ENCODE measurements at regions not wholly inside any gene's neighbourhood (a gene's known extent, or its start where the extent isn't known, plus 50 kb on each side); places are given as distances from the start of the nearest gene placed in this dataset.

- peaks cover 8% of the 10 kb centered on the region for H3K4me1 ChIP-seq
- intact Hi-C loops (cut with DNase I; ENCODE audit: low total_unique reads): no loop called here
- DNase-seq: no peak
- H3K4me3 ChIP-seq: no peak overlapping the region
- 75 to 78% methylated on average over 2 of the region's 2 CpGs for WGBS, 2 donors
- H3K9me3 ChIP-seq: no peaks in the 10 kb centered on the region
- no peak for TF ChIP-seq CTCF (IDR thresholded peaks at IDR 0.05)
- TF ChIP-seq POLR2A (IDR thresholded peaks at IDR 0.05): no peak
- no peaks in the 10 kb centered on the region for H3K27me3 ChIP-seq
- no peaks in the 10 kb centered on the region for H3K36me3 ChIP-seq (ENCODE audit: low read depth, missing control alignments)
- no peak overlapping the region for H3K27ac ChIP-seq
Observed at GRCh38 chr1:226487921-226488320, 60.6 kb upstream of the STUM start.

- Histone ChIP-seq H3K4me3 (no peak overlapping the region), H3K4me1 (peaks cover 8% of the 10 kb centered on the region), H3K27ac (no peak overlapping the region), H3K27me3 (no peaks in the 10 kb centered on the region), H3K36me3 (ENCODE audit: low read depth, missing control alignments) (no peaks in the 10 kb centered on the region), H3K9me3 (no peaks in the 10 kb centered on the region)
- 83 to 89% methylated on average over 9 of the region's 9 CpGs for WGBS, 2 donors
- no peak for TF ChIP-seq POLR2A (IDR thresholded peaks at IDR 0.05)
- DNase-seq: no peak
- intact Hi-C loops (cut with DNase I; ENCODE audit: low total_unique reads): no loop called here
Observed at GRCh38 chr1:226489718-226490425, 58.7 kb upstream of the STUM start.

- Histone ChIP-seq H3K27me3 (no peaks in the 10 kb centered on the region), H3K36me3 (ENCODE audit: low read depth, missing control alignments) (no peaks in the 10 kb centered on the region), H3K4me1 (peaks cover 8% of the 10 kb centered on the region), H3K4me3 (no peak overlapping the region), H3K9me3 (no peaks in the 10 kb centered on the region), H3K27ac (no peak overlapping the region)
- DNase-seq: no peak
- 55 to 78% methylated on average over 2 of the region's 2 CpGs for WGBS, 2 donors
- TF ChIP-seq POLR2A (IDR thresholded peaks at IDR 0.05) (no peak), CTCF (IDR thresholded peaks at IDR 0.05) (no peak)
- intact Hi-C loops (cut with DNase I; ENCODE audit: low total_unique reads): no loop called here
Observed at GRCh38 chr1:226490426-226490809, 58.1 kb upstream of the STUM start.

GRCh38 chr1:226491093-226491850 is 57.3 kb upstream of the STUM start:
- no peak for TF ChIP-seq CTCF (IDR thresholded peaks at IDR 0.05)
- no peak for TF ChIP-seq POLR2A (IDR thresholded peaks at IDR 0.05)
- Histone ChIP-seq H3K9me3 (no peaks in the 10 kb centered on the region), H3K4me3 (no peak overlapping the region), H3K27ac (no peak overlapping the region), H3K27me3 (no peaks in the 10 kb centered on the region), H3K36me3 (ENCODE audit: low read depth, missing control alignments) (no peaks in the 10 kb centered on the region), H3K4me1 (peaks cover 8% of the 10 kb centered on the region)
- no peak for DNase-seq
- intact Hi-C loops (cut with DNase I; ENCODE audit: low total_unique reads): no loop called here
- WGBS, 2 donors: 45 to 71% methylated on average over 4 of the region's 4 CpGs

- 72 to 85% methylated on average over 7 of the region's 7 CpGs for WGBS, 2 donors
- intact Hi-C loops (cut with DNase I; ENCODE audit: low total_unique reads): no loop called here
Observed at GRCh38 chr1:226492426-226493137, 56.0 kb upstream of the STUM start.

More at GRCh38 chr1:226492426-226493137, 56.0 kb upstream of the STUM start:
- Histone ChIP-seq H3K4me1 (peaks cover 8% of the 10 kb centered on the region), H3K27me3 (no peaks in the 10 kb centered on the region), H3K9me3 (no peaks in the 10 kb centered on the region), H3K27ac (no peak overlapping the region), H3K4me3 (no peak overlapping the region), H3K36me3 (ENCODE audit: low read depth, missing control alignments) (no peaks in the 10 kb centered on the region)
- no peak for DNase-seq
- TF ChIP-seq CTCF (IDR thresholded peaks at IDR 0.05): no peak
- no peak for TF ChIP-seq POLR2A (IDR thresholded peaks at IDR 0.05)
